Activated T-cell treated with anti-CD3 and anti-CD28 coated beads, Interleukin-2, amount 50 U/mL, for 4 hours (primary cell): ENCODE measurements at regions not wholly inside any gene's neighbourhood (a gene's known extent, or its start where the extent isn't known, plus 50 kb on each side); places are given as distances from the start of the nearest gene placed in this dataset.

Experiments used
- ATAC-seq, 2 donors: fragments of 200-7000 bp; cut with Tn5 transposase; one replicate each; pipeline ENCODE4 v1.10.0; 2021
- DNase-seq: peaks from one replicate; pipeline ENCODE4 v3.0.0-alpha.2; 2020
- H3K27me3 Mint-ChIP-seq: one replicate; pipeline ENCODE4 v1.8.0; 2021; ENCODE audit warnings: low read depth, mixed read lengths
- H3K36me3 Mint-ChIP-seq: one replicate; pipeline ENCODE4 v1.8.0; 2022; ENCODE audit warnings: mixed read lengths; ENCODE audit not compliant: insufficient read depth
- H3K4me1 Mint-ChIP-seq: one replicate; pipeline ENCODE4 v1.8.0; 2021; ENCODE audit warnings: low read depth, mixed read lengths
- H3K4me3 Mint-ChIP-seq: one replicate; pipeline ENCODE4 v1.8.0; 2021; ENCODE audit warnings: mild to moderate bottlenecking, moderate library complexity, mixed read lengths
- H3K9me3 Mint-ChIP-seq: one replicate; pipeline ENCODE4 v1.8.0; 2021; ENCODE audit warnings: mixed read lengths

DNA sequence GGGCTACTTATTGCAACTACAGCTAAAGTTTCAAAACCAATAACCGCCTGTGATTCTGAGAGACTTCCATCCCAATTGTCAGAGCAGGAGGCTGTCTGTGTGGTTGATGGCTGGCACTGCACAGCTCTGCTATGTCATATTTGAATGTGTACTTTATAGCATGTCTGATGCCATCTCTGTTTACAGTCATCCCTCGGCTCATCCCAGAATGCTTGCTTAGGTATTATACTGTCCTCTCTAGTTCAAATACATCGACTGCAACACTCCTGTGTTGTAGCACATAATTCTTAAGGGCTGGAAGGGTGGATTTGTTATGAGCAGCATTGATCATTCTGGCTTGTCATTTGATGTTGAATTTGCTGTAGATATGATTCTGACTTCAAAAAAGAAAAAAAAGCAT is 1617.5 kb upstream of the TENM3 start:
- ATAC-seq (no peak), DNase-seq (no peak)
- H3K36me3 Mint-ChIP-seq = no peaks in the 10 kb centered on the region
- H3K9me3 Mint-ChIP-seq = peaks cover 4% of the 10 kb centered on the region
- H3K27me3 Mint-ChIP-seq = no peaks in the 10 kb centered on the region
- no peaks in the 10 kb centered on the region for H3K4me1 Mint-ChIP-seq
- H3K4me3 Mint-ChIP-seq = no peak overlapping the region

DNA sequence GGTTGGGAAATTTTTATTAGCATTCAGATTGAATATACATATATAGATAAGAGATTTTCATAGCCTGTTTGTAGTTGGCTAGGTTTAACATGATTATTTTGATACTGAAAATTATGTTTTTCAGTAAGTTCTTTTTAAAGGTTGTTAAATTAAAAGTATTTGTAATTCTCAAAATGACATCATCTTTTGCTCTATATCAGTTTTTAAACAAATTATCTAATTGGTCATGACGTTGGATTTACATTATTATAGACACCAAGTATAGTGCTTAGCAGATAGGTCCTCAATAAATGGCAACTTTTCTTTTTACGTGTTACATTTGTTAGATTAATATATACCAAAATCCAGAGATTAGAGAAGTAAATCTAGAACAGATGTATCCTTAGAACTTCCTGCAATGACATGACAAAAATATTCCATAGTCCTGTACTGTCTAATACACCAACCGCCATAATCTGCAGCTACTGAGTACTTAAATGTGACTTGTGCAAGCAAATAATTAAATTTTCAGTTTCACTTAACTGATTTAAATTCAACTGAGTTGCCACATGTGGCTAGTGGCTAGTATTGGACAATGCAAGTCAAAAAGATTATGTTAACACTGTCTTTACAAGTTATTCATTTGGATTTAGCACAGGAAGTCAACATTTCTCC is 1613.1 kb upstream of the TENM3 start:
- no peak overlapping the region for H3K4me3 Mint-ChIP-seq
- no peaks in the 10 kb centered on the region for H3K27me3 Mint-ChIP-seq
- DNase-seq = no peak
- ATAC-seq = no peak
- H3K9me3 Mint-ChIP-seq = no peaks in the 10 kb centered on the region
- no peaks in the 10 kb centered on the region for H3K4me1 Mint-ChIP-seq
- H3K36me3 Mint-ChIP-seq = no peaks in the 10 kb centered on the region

DNA sequence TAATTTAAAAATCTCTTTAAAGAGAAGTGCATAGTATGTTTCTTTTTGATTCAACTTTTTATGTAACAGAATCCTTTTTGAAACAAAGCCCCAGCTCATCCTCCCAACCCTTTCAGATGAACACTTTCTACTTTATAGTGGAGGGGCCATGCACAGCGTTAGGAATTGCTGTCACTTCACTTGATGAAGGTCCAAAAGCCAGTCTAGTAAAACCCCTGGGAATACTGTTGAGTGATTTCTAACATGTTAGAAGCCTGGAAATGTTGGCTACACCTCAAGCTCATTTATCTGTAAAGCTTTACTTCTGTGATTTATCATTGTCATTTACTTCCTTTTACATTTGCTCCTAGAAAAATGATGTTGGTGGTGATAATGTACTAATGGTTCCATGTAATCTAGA is 1608.9 kb upstream of the TENM3 start:
- no peaks in the 10 kb centered on the region for H3K36me3 Mint-ChIP-seq

DNA sequence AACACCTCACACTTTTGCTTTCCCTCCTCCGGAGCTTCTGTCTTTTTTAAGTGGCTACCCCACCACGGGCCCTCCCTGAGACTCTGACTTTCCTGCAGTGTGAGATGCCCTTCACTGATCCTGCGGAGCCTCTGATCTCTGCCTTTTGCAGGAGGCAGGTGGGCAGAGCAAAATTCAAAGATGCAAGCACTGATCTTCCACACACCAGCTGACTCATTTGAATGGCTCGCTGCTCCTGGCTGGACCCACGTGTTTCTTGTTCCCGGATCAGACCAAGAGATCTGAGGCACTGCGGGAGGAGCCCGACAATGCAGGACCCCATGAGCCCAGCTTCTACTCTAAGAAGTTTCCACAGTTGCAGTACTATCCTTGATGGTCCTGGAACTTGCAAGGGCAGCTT is 1607.9 kb upstream of the TENM3 start:
- no peak overlapping the region for H3K4me3 Mint-ChIP-seq
- H3K27me3 Mint-ChIP-seq = no peaks in the 10 kb centered on the region
- no peaks in the 10 kb centered on the region for H3K4me1 Mint-ChIP-seq
- no peaks in the 10 kb centered on the region for H3K36me3 Mint-ChIP-seq
- DNase-seq = no peak
- no peaks in the 10 kb centered on the region for H3K9me3 Mint-ChIP-seq
- no peak for ATAC-seq

More for the DNA sequence above, 1608.9 kb upstream of the TENM3 start:
- DNase-seq (no peak), ATAC-seq (no peak)
- Mint-ChIP-seq H3K4me3 (no peak overlapping the region), H3K27me3 (no peaks in the 10 kb centered on the region), H3K4me1 (no peaks in the 10 kb centered on the region), H3K9me3 (no peaks in the 10 kb centered on the region)

DNA sequence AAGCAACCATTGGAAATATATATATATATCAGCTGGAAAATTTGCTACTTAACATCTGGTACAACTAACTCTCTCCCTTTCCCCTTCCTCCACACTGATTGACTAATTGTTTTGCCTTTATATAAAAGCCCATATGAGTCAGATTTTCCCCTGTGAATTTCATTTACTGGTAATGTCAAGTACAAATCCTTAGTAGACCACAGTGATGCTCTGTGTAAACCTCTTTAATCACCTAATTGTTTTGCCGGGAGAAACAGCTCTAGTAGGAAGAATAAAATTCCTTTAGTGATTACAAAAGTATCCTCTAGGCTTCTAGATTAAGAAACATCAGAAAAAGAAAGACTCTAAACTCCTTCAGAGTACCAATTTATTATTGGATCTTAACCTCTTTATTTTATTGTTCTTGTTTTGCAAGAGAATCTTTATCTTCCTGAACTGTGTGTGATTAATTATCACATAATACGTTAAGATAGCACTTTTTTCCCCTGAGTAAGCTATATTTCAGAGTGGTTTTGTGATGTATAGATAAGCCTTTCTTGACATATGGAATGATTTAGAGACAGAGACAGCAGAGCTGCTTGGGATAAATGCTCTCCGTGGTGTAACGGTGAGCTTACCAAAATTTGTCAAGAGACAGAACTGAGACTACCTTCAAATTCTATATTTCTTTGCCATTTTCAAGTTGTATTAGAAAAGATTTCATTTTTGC is 1606.4 kb upstream of the TENM3 start:
- ATAC-seq (no peak), DNase-seq (no peak)
- Mint-ChIP-seq H3K9me3 (no peaks in the 10 kb centered on the region), H3K4me1 (no peaks in the 10 kb centered on the region), H3K27me3 (no peaks in the 10 kb centered on the region), H3K36me3 (no peaks in the 10 kb centered on the region), H3K4me3 (no peak overlapping the region)

DNA sequence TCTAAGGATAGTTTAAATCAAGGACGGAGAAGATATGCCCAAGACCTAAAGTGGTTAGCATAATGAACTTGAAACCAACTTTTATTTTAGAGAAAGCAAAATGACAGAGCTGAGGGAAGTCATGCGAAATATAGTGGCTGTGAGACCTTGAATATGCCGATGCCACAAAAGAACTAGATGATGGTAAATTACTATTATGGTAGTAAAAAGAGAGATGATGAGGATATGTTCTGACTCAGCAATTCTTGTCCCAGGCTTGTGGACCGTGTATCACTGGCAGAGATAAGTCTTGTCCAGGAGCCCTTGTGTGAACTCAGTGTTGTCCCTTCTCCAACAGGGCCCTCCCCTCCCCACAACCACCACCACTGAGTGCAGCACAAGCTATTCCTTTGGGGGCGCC is 1605.6 kb upstream of the TENM3 start:
- no peak overlapping the region for H3K4me3 Mint-ChIP-seq
- no peaks in the 10 kb centered on the region for H3K36me3 Mint-ChIP-seq
- no peaks in the 10 kb centered on the region for H3K27me3 Mint-ChIP-seq
- ATAC-seq = no peak
- DNase-seq = no peak
- no peaks in the 10 kb centered on the region for H3K4me1 Mint-ChIP-seq
- H3K9me3 Mint-ChIP-seq = no peaks in the 10 kb centered on the region

DNA sequence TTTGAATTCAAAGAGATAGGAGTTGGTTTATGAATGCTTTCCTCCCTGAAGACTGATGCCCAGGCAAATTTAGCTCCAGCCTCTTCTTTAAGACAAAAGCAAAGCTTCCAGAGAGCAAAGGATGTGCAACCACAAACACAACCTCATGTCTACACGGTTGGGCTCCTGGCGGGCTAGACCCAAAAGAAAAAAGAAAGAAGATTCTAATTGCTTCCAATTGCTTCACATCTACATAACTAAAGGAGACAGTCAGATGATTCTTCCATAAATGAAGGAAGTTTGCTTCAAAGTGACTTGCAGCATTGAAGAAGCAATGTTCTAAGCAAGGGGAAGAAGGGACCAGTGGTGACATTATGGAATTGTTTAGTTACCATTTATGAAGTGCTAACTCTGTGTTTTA is 1603.0 kb upstream of the TENM3 start:
- no peaks in the 10 kb centered on the region for H3K9me3 Mint-ChIP-seq
- no peaks in the 10 kb centered on the region for H3K36me3 Mint-ChIP-seq
- no peak for DNase-seq
- no peaks in the 10 kb centered on the region for H3K27me3 Mint-ChIP-seq
- no peak for ATAC-seq
- H3K4me3 Mint-ChIP-seq = no peak overlapping the region
- H3K4me1 Mint-ChIP-seq = no peaks in the 10 kb centered on the region

DNA sequence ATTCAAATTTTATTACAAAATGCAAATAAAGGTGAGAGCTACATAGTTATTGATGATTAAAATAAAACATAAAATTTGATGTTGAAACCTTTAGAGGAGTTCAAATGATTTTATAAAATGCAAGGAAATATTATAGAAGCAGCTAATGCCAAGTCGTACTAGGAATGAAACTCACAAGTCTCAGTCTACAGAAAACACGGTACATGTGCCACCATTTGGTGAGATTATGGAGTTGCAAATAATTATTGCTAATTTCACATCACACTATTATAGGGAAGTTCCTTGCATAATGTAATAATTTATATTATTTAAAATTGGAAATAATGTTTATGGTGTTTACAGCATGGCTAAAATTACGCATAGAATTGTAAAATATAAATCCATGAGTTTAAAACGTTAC is 1601.7 kb upstream of the TENM3 start:
- Mint-ChIP-seq H3K36me3 (no peaks in the 10 kb centered on the region), H3K27me3 (no peaks in the 10 kb centered on the region), H3K4me3 (no peak overlapping the region), H3K4me1 (no peaks in the 10 kb centered on the region), H3K9me3 (no peaks in the 10 kb centered on the region)
- DNase-seq (no peak), ATAC-seq (no peak)

DNA sequence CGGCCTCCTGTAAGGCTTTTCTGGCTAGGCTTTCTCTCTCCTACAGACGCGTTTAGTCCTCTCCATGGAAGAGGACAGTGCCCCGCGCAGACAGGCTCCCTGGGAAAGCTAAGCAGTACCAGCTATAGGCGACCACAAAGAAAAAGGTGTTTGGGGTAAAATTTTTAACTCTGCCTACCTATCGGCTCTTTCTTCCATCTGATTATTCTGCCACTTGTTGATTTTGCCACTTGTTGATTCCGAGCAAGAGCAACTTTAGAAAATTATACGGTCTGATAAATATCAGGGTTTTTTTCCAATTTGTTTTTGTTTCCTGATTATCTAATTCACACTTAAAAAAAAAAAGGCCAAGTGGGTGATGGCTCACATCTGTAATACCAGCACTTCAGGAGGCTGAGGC is 1600.5 kb upstream of the TENM3 start:
- H3K4me3 Mint-ChIP-seq = no peak overlapping the region

DNA sequence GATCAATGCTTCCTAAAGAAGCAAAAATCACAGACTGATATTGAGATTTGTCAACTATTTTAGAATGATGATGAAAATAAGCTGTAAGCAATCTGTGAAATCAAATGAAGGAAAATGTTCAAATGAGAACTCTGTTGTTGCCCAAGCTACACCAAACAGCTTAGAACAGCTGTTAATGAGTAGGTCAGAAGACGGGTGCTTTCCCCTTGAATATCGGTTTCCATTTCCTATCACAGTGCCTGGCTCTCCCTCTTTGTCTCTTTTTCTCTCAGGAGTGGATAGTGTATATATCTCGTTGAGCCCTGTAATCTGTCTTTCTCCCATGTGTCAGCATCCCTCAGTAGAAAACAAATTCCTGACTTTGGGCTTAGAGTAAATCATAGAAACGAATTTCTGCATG is 1592.9 kb upstream of the TENM3 start:
- Mint-ChIP-seq H3K4me1 (no peaks in the 10 kb centered on the region), H3K9me3 (no peaks in the 10 kb centered on the region), H3K27me3 (no peaks in the 10 kb centered on the region), H3K4me3 (no peak overlapping the region), H3K36me3 (no peaks in the 10 kb centered on the region)
- no peak for DNase-seq
- ATAC-seq = no peak

More for the DNA sequence above, 1600.5 kb upstream of the TENM3 start:
- Mint-ChIP-seq H3K27me3 (no peaks in the 10 kb centered on the region), H3K36me3 (no peaks in the 10 kb centered on the region), H3K9me3 (no peaks in the 10 kb centered on the region), H3K4me1 (no peaks in the 10 kb centered on the region)
- no peak for ATAC-seq
- no peak for DNase-seq

DNA sequence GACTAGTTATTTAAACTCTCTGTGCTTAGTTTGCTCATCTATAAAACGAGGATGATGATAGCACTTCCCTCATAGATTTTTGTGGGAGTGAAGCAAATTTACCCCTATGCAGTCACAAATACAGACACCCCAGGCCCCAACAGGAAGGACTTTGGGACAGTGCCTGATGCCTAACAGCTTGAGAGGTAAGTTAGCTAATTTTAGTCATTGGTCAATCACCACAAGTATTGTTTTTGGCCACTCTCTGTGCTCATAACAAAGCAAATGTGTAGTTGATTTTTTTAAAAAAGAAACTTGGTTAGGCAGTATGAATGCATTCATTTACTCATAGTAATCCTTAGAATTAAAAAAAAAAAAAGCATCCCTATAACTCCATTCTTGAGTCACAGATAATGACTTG is 1590.7 kb upstream of the TENM3 start:
- no peak overlapping the region for H3K4me3 Mint-ChIP-seq
- H3K27me3 Mint-ChIP-seq = no peaks in the 10 kb centered on the region
- no peak for DNase-seq
- no peaks in the 10 kb centered on the region for H3K36me3 Mint-ChIP-seq
- H3K4me1 Mint-ChIP-seq = no peaks in the 10 kb centered on the region
- ATAC-seq = no peak
- no peaks in the 10 kb centered on the region for H3K9me3 Mint-ChIP-seq

DNA sequence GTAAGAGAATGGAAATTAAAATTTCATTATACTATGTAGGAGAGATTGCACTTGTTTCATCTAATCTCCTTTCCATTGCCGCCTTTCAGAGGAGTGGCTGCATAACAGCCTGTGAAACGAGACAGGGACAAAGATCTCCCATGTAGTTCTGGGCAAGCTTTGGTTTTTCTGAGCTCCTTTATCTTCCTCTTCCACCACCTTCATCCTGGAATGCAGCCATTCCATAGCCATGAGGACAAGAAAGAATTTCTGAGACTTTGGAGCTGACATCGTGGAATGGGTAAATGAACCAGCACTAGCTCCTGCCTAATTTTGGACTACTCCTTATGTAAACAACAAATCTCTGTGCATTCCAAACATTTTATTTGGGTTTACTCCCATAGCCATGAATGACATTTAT is 1587.3 kb upstream of the TENM3 start:
- Mint-ChIP-seq H3K4me1 (no peaks in the 10 kb centered on the region), H3K36me3 (no peaks in the 10 kb centered on the region), H3K4me3 (no peak overlapping the region), H3K27me3 (no peaks in the 10 kb centered on the region), H3K9me3 (no peaks in the 10 kb centered on the region)
- DNase-seq (no peak), ATAC-seq (no peak)

DNA sequence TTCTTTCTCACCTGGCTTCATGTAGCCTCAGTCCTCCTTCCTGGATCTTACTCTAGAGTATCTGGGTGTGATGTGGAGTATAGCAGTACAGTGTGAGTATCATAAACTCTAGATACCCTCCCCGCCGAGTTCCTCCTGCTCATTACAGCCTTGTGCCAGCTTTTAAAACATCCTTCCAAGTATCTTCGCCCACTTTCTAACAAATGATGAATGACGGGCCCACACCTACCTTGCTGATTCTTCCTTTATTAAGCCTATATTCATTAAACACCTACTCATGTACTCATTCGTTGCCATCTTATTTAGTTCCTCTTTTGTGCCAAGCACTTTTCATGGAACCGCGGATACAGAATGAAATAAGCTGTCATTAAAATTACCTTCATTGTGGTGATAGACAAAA is 1585.3 kb upstream of the TENM3 start:
- DNase-seq (no peak), ATAC-seq (no peak)
- Mint-ChIP-seq H3K36me3 (no peaks in the 10 kb centered on the region), H3K9me3 (no peaks in the 10 kb centered on the region), H3K4me3 (no peak overlapping the region), H3K27me3 (no peaks in the 10 kb centered on the region), H3K4me1 (no peaks in the 10 kb centered on the region)

DNA sequence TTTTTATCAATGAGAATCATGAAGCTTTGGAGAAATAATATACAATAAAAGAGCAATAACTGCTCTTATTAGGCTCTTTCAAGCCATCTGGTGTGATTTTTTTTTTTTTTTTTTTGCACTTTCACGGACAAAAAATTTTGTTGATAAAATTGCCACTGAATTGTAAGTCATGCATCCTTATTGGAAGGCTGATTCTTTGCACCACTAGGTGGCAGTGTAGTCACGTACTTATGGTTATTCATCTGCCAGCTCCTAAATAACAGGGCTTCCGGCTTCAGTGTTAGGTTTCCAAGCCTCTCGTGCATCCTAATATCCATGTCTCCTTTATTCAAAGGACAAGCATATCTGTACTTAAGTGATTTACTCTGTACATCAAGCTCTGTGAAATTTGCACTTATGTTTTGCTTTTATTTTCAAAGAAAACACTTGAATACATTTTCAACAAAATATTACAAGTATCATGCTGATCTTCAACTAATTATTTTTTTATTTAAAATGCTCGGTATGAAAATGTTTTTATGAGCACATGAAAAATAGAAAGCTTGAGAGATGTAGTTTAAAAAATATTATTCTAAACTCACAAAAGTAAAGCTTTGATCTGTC is 1578.3 kb upstream of the TENM3 start:
- no peak overlapping the region for H3K4me3 Mint-ChIP-seq
- H3K4me1 Mint-ChIP-seq = no peaks in the 10 kb centered on the region
- DNase-seq = peak; percentile 8
- no peaks in the 10 kb centered on the region for H3K27me3 Mint-ChIP-seq
- ATAC-seq = peak in 1 of 2 donors; percentile 51
- H3K36me3 Mint-ChIP-seq = no peaks in the 10 kb centered on the region
- no peaks in the 10 kb centered on the region for H3K9me3 Mint-ChIP-seq

DNA sequence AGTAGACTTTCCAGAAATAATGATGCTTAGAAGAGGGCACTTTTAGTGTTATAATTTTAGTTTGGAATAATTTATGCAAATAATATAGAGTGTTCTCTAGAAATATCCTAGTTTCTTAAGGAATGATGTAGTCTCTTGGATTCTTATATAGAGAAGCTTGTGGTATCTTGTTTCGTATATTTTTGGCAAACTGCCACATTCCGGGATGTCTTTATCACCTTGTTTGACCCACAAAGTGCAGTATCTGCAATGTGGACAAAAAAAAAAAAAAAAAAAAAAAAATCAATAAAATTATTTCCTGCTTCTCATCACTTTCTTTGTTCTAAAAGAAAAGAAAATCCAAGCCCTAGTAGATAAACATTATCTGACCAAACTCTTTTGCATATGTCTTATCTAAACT is 1577.7 kb upstream of the TENM3 start:
- no peaks in the 10 kb centered on the region for H3K9me3 Mint-ChIP-seq
- DNase-seq = no peak
- no peaks in the 10 kb centered on the region for H3K27me3 Mint-ChIP-seq
- no peaks in the 10 kb centered on the region for H3K36me3 Mint-ChIP-seq
- no peaks in the 10 kb centered on the region for H3K4me1 Mint-ChIP-seq
- H3K4me3 Mint-ChIP-seq = no peak overlapping the region
- ATAC-seq = no peak
